ENCODE measurements at regions not wholly inside any gene's neighbourhood (a gene's known extent, or its start where the extent isn't known, plus 50 kb on each side); places are given as distances from the start of the nearest gene placed in this dataset.

- no peaks in the 10 kb centered on the region for H3K27me3 ChIP-seq (ENCODE audit: control insufficient read depth, insufficient read depth, low read length)
- H3K9me3 ChIP-seq (ENCODE audit: control insufficient read depth, low read depth, low read length), result no peaks in the 10 kb centered on the region
- 100% methylated on average over 1 of the region's 7 CpGs for WGBS (ENCODE audit: insufficient coverage, low lambda C conversion rate)
- no peak overlapping the region for H3K4me3 ChIP-seq (ENCODE audit: low read length)
- H3K27ac ChIP-seq (ENCODE audit: low read length), result no peak overlapping the region
- no peak for DNase-seq
- no peaks in the 10 kb centered on the region for H3K36me3 ChIP-seq (ENCODE audit: control insufficient read depth, insufficient read depth, low read length)
- peaks cover 7% of the 10 kb centered on the region for H3K4me1 ChIP-seq (ENCODE audit: control insufficient read depth, insufficient read depth, low read length)
These were observed 228.8 kb downstream of the SMARCA2 start for GRCh38 chr9:2243666-2244555.

GRCh38 chr9:2247340-2247739 is 232.2 kb downstream of the SMARCA2 start:
- no peaks in the 10 kb centered on the region for H3K9me3 ChIP-seq (ENCODE audit: control insufficient read depth, low read depth, low read length)
- no peak for DNase-seq
- H3K27me3 ChIP-seq (ENCODE audit: control insufficient read depth, insufficient read depth, low read length), result no peaks in the 10 kb centered on the region
- no peak overlapping the region for H3K27ac ChIP-seq (ENCODE audit: low read length)
- no peaks in the 10 kb centered on the region for H3K36me3 ChIP-seq (ENCODE audit: control insufficient read depth, insufficient read depth, low read length)
- H3K4me1 ChIP-seq (ENCODE audit: control insufficient read depth, insufficient read depth, low read length), result peaks cover 5% of the 10 kb centered on the region
- no peak overlapping the region for H3K4me3 ChIP-seq (ENCODE audit: low read length)
- WGBS (ENCODE audit: insufficient coverage, low lambda C conversion rate), result 83% methylated on average over 3 of the region's 6 CpGs

- WGBS (ENCODE audit: insufficient coverage, low lambda C conversion rate), result no CpG with 5 or more reads among the region's 1 CpG
- no peak overlapping the region for H3K27ac ChIP-seq (ENCODE audit: low read length)
- H3K4me1 ChIP-seq (ENCODE audit: control insufficient read depth, insufficient read depth, low read length), result no peaks in the 10 kb centered on the region
- H3K36me3 ChIP-seq (ENCODE audit: control insufficient read depth, insufficient read depth, low read length), result no peaks in the 10 kb centered on the region
- DNase-seq, result no peak
- no peak overlapping the region for H3K4me3 ChIP-seq (ENCODE audit: low read length)
- no peaks in the 10 kb centered on the region for H3K27me3 ChIP-seq (ENCODE audit: control insufficient read depth, insufficient read depth, low read length)
- H3K9me3 ChIP-seq (ENCODE audit: control insufficient read depth, low read depth, low read length), result no peaks in the 10 kb centered on the region
These were observed 233.7 kb downstream of the SMARCA2 start for GRCh38 chr9:2248768-2249265.

GRCh38 chr9:2253636-2254580 is 238.8 kb downstream of the SMARCA2 start:
- no peak for DNase-seq
- no CpG with 5 or more reads among the region's 8 CpGs for WGBS (ENCODE audit: insufficient coverage, low lambda C conversion rate)
- no peak overlapping the region for H3K27ac ChIP-seq (ENCODE audit: low read length)
- H3K9me3 ChIP-seq (ENCODE audit: control insufficient read depth, low read depth, low read length), result no peaks in the 10 kb centered on the region
- H3K4me3 ChIP-seq (ENCODE audit: low read length), result no peak overlapping the region
- H3K36me3 ChIP-seq (ENCODE audit: control insufficient read depth, insufficient read depth, low read length), result no peaks in the 10 kb centered on the region
- no peaks in the 10 kb centered on the region for H3K27me3 ChIP-seq (ENCODE audit: control insufficient read depth, insufficient read depth, low read length)
- no peaks in the 10 kb centered on the region for H3K4me1 ChIP-seq (ENCODE audit: control insufficient read depth, insufficient read depth, low read length)

- no peak for DNase-seq
- Histone ChIP-seq H3K4me1 (ENCODE audit: control insufficient read depth, insufficient read depth, low read length) (no peaks in the 10 kb centered on the region), H3K36me3 (ENCODE audit: control insufficient read depth, insufficient read depth, low read length) (no peaks in the 10 kb centered on the region), H3K27ac (ENCODE audit: low read length) (no peak overlapping the region), H3K4me3 (ENCODE audit: low read length) (no peak overlapping the region), H3K9me3 (ENCODE audit: control insufficient read depth, low read depth, low read length) (no peaks in the 10 kb centered on the region), H3K27me3 (ENCODE audit: control insufficient read depth, insufficient read depth, low read length) (no peaks in the 10 kb centered on the region)
- 89% methylated on average over 3 of the region's 10 CpGs for WGBS (ENCODE audit: insufficient coverage, low lambda C conversion rate)
These were observed 240.0 kb downstream of the SMARCA2 start for GRCh38 chr9:2255128-2255527.

- no peak for DNase-seq
- H3K4me3 ChIP-seq (ENCODE audit: low read length), result no peak overlapping the region
- no peaks in the 10 kb centered on the region for H3K4me1 ChIP-seq (ENCODE audit: control insufficient read depth, insufficient read depth, low read length)
- H3K36me3 ChIP-seq (ENCODE audit: control insufficient read depth, insufficient read depth, low read length), result no peaks in the 10 kb centered on the region
- no peak overlapping the region for H3K27ac ChIP-seq (ENCODE audit: low read length)
- 90% methylated on average over 2 of the region's 6 CpGs for WGBS (ENCODE audit: insufficient coverage, low lambda C conversion rate)
- no peaks in the 10 kb centered on the region for H3K9me3 ChIP-seq (ENCODE audit: control insufficient read depth, low read depth, low read length)
- no peaks in the 10 kb centered on the region for H3K27me3 ChIP-seq (ENCODE audit: control insufficient read depth, insufficient read depth, low read length)
These were observed 242.2 kb downstream of the SMARCA2 start for GRCh38 chr9:2257248-2257929.

GRCh38 chr9:2260417-2261306 is 245.5 kb downstream of the SMARCA2 start:
- Histone ChIP-seq H3K4me3 (ENCODE audit: low read length) (no peak overlapping the region), H3K4me1 (ENCODE audit: control insufficient read depth, insufficient read depth, low read length) (no peaks in the 10 kb centered on the region), H3K27me3 (ENCODE audit: control insufficient read depth, insufficient read depth, low read length) (no peaks in the 10 kb centered on the region), H3K9me3 (ENCODE audit: control insufficient read depth, low read depth, low read length) (no peaks in the 10 kb centered on the region), H3K27ac (ENCODE audit: low read length) (no peak overlapping the region), H3K36me3 (ENCODE audit: control insufficient read depth, insufficient read depth, low read length) (no peaks in the 10 kb centered on the region)
- DNase-seq, result no peak
- WGBS (ENCODE audit: insufficient coverage, low lambda C conversion rate), result 80% methylated on average over 1 of the region's 3 CpGs

GRCh38 chr9:2261421-2262103 is 246.4 kb downstream of the SMARCA2 start:
- Histone ChIP-seq H3K36me3 (ENCODE audit: control insufficient read depth, insufficient read depth, low read length) (no peaks in the 10 kb centered on the region), H3K27ac (ENCODE audit: low read length) (no peak overlapping the region), H3K4me3 (ENCODE audit: low read length) (no peak overlapping the region), H3K27me3 (ENCODE audit: control insufficient read depth, insufficient read depth, low read length) (no peaks in the 10 kb centered on the region), H3K4me1 (ENCODE audit: control insufficient read depth, insufficient read depth, low read length) (no peaks in the 10 kb centered on the region), H3K9me3 (ENCODE audit: control insufficient read depth, low read depth, low read length) (no peaks in the 10 kb centered on the region)
- 60% methylated on average over 1 of the region's 4 CpGs for WGBS (ENCODE audit: insufficient coverage, low lambda C conversion rate)
- DNase-seq, result no peak

GRCh38 chr9:2262386-2263071 is 247.4 kb downstream of the SMARCA2 start:
- no peaks in the 10 kb centered on the region for H3K4me1 ChIP-seq (ENCODE audit: control insufficient read depth, insufficient read depth, low read length)
- no peaks in the 10 kb centered on the region for H3K36me3 ChIP-seq (ENCODE audit: control insufficient read depth, insufficient read depth, low read length)
- no CpG with 5 or more reads among the region's 4 CpGs for WGBS (ENCODE audit: insufficient coverage, low lambda C conversion rate)
- no peak overlapping the region for H3K27ac ChIP-seq (ENCODE audit: low read length)
- H3K4me3 ChIP-seq (ENCODE audit: low read length), result no peak overlapping the region
- H3K9me3 ChIP-seq (ENCODE audit: control insufficient read depth, low read depth, low read length), result no peaks in the 10 kb centered on the region
- no peak for DNase-seq
- no peaks in the 10 kb centered on the region for H3K27me3 ChIP-seq (ENCODE audit: control insufficient read depth, insufficient read depth, low read length)

All from large intestine (tissue), 3 donors.